Epithelial cell of proximal tubule (primary cell): ENCODE measurements at regions not wholly inside any gene's neighbourhood (a gene's known extent, or its start where the extent isn't known, plus 50 kb on each side); places are given as distances from the start of the nearest gene placed in this dataset.
"Not testable (repeated sequence)": the region's sequence is repeated elsewhere in the genome, so short reads cannot be mapped to it uniquely, and the experiment has no call there.

Source experiments
- DNase-seq: peaks from one replicate; pipeline ENCODE4 v3.0.0-alpha.2; 2011; ENCODE audit warnings: low read depth
- H3K4me3 ChIP-seq: 2 replicates; pipeline ENCODE4 v1.5.1; 2011; ENCODE audit warnings: low read depth, mild to moderate bottlenecking, low read length
- CTCF ChIP-seq: conservative IDR thresholded peaks from 2 replicates; pipeline ENCODE4 v1.5.1; 2012; ENCODE audit warnings: low read depth, mild to moderate bottlenecking, low read length

GRCh38 chr5:8557728-8558127, 688.8 kb downstream of the MTRR start:
- no peak for DNase-seq
- H3K4me3 ChIP-seq, result no peak overlapping the region
- TF ChIP-seq CTCF, result no peak

DNA sequence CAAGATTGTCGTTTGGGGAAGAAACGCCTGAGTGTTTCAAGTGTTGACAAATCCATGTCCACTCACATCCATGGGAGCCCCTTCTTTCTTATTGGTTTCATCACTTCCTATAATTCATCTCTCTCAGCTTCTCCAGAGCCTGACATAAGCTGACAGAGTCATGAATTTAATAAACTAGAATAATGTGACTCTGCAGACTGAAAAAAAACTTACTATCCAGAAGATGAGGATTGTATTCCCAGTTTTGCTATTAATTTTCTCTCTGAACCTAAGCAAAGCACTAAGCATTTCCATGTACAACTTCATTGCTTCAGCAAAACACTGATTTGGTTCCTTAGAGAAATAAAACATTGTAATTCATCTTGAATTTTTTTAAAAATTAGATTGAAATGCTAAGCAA, 691.8 kb downstream of the MTRR start:
- no peak for DNase-seq
- H3K4me3 ChIP-seq, result no peak overlapping the region
- TF ChIP-seq CTCF, result no peak

DNA sequence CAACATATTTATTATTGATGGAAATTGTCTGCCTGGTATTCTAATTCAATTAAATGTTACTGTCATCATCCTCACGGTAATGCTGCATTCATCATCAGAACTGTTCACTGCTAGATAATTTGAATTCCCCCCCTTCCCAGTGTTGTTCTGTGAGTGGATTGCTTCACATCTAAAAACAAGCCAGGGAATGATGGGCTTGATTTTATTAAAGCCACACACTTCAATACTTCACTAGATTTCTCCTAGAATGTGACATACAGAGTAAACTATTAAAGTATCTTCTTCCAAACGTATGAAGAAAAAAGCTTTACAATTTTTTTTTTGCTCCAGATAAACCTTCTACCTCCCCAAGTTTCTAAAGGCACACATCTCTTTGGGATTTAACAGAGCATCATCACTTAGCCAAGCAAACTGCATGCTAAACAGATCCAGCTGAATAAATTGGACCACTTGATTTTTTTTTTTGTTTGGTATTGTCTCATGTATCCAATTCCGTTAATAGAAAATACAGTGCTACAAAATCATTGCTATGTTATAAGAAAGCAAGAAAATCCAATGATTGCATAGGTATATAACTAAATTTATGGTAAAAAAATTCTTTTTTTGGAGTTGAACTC, 692.4 kb downstream of the MTRR start:
- no peak for TF ChIP-seq CTCF
- no peak overlapping the region for H3K4me3 ChIP-seq
- DNase-seq, result no peak

- no peak for TF ChIP-seq CTCF
- DNase-seq, result no peak
- no peak overlapping the region for H3K4me3 ChIP-seq
These were observed 692.9 kb downstream of the MTRR start for GRCh38 chr5:8561854-8562253.

DNA sequence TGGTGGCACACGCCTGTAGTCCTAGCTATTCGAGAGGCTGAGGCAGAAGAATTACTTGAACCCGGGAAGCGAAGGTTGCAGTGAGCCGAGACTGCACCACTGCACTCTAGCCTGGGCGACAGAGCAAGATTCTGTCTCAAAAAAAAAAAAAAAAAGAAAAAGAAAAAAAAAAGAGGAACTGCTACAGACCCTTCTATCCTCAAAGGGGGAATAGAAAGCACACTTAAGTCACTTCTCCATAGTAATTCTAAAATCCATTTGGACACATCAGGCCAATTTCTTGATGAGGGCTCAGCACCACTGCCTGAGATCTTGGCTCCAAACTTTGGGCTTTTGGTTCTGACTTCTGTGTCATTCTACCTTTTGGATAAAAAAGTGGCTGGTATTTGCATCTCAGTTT, 694.6 kb downstream of the MTRR start:
- not testable (repeated sequence) for DNase-seq, H3K4me3 ChIP-seq

GRCh38 chr5:8568858-8569257, 699.9 kb downstream of the MTRR start:
- DNase-seq, result no peak
- no peak for TF ChIP-seq CTCF
- H3K4me3 ChIP-seq, result no peak overlapping the region

DNA sequence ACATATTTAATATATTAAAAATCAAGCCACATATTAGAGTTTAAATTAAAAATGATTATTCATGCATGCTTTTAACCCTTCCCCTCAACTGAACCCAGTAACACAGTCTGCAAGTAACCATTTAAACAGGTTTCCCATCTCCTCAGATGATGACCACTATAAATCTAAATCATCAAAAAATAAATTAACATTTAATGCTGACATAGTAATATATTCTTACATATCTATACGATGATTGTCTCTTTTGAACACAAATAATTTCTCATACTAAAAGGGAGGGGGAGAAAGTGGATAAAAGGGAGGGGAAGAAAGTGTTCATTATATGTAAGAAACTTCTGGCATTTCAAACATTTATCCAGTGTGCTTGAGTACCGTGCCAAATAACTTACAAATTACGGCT, 701.6 kb downstream of the MTRR start:
- DNase-seq, result no peak
- no peak for TF ChIP-seq CTCF
- H3K4me3 ChIP-seq, result no peak overlapping the region

DNA sequence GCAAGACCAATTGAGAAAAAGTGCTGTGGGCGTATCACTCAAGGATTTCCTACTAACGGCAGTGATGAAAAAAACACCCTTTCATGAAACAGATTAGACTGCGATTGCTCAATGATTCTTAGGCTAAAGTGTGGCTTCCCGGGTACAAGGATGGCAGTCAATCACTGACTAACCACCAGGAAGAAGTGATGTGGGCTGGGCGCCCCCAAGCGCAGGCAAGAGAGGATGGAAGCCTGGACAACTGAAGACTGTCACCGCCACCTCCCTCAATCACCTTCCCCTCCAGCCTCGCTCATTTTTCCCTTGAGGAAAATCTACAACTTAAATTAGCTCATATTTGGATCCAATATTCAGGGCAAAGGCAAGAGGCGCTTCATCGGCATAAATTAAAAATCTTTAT, 707.2 kb downstream of the MTRR start:
- no peak for TF ChIP-seq CTCF
- DNase-seq, result no peak
- no peak overlapping the region for H3K4me3 ChIP-seq
